ENCODE measurements at regions not wholly inside any gene's neighbourhood (a gene's known extent, or its start where the extent isn't known, plus 50 kb on each side); places are given as distances from the start of the nearest gene placed in this dataset.

GRCh38 chr5:171630350-171631065, 155.1 kb upstream of the SMIM23 start:
- DNase-seq: no peak

- no peak for DNase-seq
These were observed 153.0 kb upstream of the SMIM23 start for GRCh38 chr5:171632616-171633015.

GRCh38 chr5:171633776-171634470, 151.7 kb upstream of the SMIM23 start:
- no peak for DNase-seq

GRCh38 chr5:171634511-171634910, 151.1 kb upstream of the SMIM23 start:
- DNase-seq: no peak

- no peak for DNase-seq
These were observed 150.6 kb upstream of the SMIM23 start for GRCh38 chr5:171635028-171635427.

- DNase-seq: no peak
These were observed 149.9 kb upstream of the SMIM23 start for GRCh38 chr5:171635561-171636245.

- DNase-seq: no peak
These were observed 147.8 kb upstream of the SMIM23 start for GRCh38 chr5:171637811-171638210.

- no peak for DNase-seq
These were observed 146.4 kb upstream of the SMIM23 start for GRCh38 chr5:171639205-171639621.

GRCh38 chr5:171639966-171640365, 145.7 kb upstream of the SMIM23 start:
- DNase-seq: no peak

- DNase-seq: no peak
These were observed 145.1 kb upstream of the SMIM23 start for GRCh38 chr5:171640480-171640879.

- no peak for DNase-seq
These were observed 143.7 kb upstream of the SMIM23 start for GRCh38 chr5:171641891-171642290.

GRCh38 chr5:171642894-171643293, 142.7 kb upstream of the SMIM23 start:
- DNase-seq: no peak

GRCh38 chr5:171644536-171644935, 141.1 kb upstream of the SMIM23 start:
- no peak for DNase-seq

GRCh38 chr5:171646102-171647042, 139.2 kb upstream of the SMIM23 start:
- no peak for DNase-seq

- peak; percentile 80 for DNase-seq
These were observed 138.3 kb upstream of the SMIM23 start for GRCh38 chr5:171647043-171647903.

GRCh38 chr5:171647904-171648260, 137.7 kb upstream of the SMIM23 start:
- DNase-seq: no peak

GRCh38 chr5:171648279-171649074, 137.1 kb upstream of the SMIM23 start:
- DNase-seq: no peak

GRCh38 chr5:171649075-171649401, 136.6 kb upstream of the SMIM23 start:
- DNase-seq: no peak

- DNase-seq: no peak
These were observed 135.0 kb upstream of the SMIM23 start for GRCh38 chr5:171650597-171650996.

GRCh38 chr5:171651102-171651501, 134.5 kb upstream of the SMIM23 start:
- DNase-seq: no peak

- no peak for DNase-seq
These were observed 130.7 kb upstream of the SMIM23 start for GRCh38 chr5:171654881-171655280.

All from NCI-H226 (cell line).